Skin of body (tissue), 1 donor: ENCODE measurements at regions not wholly inside any gene's neighbourhood (a gene's known extent, or its start where the extent isn't known, plus 50 kb on each side); places are given as distances from the start of the nearest gene placed in this dataset.
A peak's percentile ranks its signal among the peaks of the same experiment; 100 is the strongest.

Source experiments
- DNase-seq: peaks from one replicate; lab custom pipeline; 2025; lab: John Stamatoyannopoulos, UW

DNA sequence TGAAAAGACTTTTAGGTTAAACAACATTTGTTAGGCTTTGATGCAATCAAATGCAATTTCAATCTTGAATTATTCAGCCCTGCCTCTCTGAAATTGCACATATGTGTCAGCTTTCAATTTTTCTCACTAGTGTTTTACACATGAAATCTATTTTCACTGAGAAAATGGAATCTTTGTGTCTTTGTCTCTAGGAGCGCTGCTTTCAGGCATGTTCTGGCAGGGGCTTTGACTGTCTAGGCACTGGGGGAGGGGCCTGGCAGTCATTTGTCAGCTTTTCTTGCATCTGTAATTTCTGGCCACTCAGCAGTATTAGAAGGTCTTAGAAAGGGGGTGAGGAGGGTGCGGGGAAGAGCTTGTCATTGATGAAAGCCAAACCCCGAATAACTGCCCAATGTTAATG lies 264.4 kb downstream of the PTPRC start:
- peak; percentile 61 for DNase-seq

- peak; percentile 32 for DNase-seq
These were observed 264.8 kb downstream of the PTPRC start for GRCh38 chr1:198903621-198904020.

DNA sequence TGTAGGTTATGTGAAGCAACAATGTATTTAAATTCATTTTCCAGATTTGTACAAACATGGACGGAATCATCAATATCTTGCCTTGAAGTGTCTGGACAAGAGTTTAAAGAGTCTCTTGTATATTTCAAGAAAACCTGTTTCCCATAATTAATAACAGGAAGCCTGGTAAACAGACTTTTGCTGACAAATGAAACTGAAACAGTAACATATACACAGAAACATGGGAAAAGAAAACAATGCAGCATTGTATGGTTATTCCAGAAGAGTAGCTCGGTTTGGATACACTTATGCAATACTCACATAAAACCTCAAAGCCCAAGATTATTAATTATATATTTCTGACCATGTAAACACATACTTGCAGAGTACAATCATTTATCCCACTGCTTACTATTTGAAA lies 265.5 kb downstream of the PTPRC start:
- peak; percentile 66 for DNase-seq

DNA sequence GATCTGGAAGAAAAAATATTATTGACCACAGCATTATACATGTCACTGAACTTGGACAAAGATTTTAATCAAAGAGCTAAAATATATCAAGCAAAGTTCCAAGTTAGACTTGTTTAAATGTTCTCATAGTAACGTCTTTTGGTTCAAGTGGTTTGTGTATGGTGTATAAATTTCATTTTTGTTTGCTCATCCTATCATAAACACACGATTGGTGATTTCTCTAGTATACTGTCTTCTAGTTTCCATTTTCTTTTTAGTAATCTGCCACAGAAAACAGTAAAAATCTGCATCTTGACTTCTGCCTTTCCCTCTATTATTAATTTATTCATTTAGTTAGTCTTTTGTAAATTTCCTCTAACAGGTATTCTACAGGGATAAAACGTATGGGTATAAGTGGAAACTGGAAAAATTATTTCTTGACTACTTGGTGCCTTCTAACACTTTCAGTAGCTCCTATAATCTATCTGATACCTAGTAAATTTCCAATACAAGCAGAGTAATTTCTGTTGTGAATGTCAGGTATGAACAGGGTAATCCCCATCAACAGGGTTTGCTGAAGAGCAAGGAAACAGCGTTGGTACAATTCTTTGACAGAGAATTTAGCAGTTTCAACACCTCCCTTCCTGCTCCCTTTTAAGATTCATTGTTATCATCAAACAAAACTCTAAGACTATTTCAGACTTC lies 268.0 kb downstream of the PTPRC start:
- DNase-seq = no peak

- DNase-seq = peak; percentile 4
These were observed 268.5 kb downstream of the PTPRC start for GRCh38 chr1:198907423-198907746.

DNA sequence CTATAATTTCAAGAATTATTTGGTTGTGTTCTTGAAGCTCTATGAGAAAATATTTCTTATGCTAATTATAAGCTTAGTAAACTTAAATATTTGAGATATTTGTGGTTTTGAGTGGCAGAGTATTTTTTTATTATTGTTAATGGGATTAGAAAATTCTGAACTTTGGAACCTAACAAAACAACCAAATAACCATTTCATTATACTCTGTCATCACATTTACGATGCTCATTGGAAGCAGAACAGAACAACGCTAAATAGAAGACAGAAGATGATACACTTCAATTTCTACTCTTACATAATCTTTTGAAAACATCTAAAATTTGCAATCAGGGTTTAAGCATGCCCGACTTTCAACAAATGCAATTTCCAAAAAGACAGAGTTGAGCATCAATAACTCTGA lies 270.2 kb downstream of the PTPRC start:
- DNase-seq = no peak

DNA sequence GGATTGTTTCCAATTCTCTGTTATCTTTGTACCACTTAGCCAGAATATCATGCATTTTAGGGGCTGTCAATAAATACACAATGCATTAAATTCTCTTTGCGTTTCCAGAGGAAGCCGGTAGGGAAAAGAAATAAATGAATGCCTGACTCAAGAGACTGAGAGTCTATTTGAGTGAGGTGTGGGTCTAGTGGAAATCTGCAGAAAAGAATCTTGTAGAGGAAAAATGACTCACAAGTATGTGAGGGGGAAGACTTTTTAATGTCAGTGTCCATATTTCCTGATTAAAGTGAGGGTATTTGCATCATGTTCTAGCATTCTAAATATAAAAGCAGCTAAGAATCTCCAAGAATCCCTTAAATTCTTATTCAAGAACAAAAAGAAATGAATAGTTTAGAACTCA lies 271.1 kb downstream of the PTPRC start:
- DNase-seq = no peak

DNA sequence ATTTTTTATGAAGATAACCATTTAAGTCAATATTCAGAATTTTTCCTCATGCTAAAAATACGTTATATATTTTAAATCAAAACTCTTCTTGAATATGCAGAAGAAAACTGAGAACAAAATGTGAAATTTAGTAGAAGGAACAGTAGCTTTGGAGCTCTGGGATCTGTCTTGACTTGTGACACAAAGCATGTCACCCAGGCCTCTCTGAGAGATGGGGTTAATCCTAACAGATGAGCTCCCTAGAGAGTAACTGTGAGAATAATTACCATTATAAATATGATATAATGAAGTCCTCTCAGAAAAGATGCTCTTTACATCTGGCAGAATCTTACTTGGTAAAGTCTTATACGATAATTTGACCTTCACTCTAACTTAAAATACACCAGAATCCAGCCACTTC lies 272.0 kb downstream of the PTPRC start:
- no peak for DNase-seq

DNA sequence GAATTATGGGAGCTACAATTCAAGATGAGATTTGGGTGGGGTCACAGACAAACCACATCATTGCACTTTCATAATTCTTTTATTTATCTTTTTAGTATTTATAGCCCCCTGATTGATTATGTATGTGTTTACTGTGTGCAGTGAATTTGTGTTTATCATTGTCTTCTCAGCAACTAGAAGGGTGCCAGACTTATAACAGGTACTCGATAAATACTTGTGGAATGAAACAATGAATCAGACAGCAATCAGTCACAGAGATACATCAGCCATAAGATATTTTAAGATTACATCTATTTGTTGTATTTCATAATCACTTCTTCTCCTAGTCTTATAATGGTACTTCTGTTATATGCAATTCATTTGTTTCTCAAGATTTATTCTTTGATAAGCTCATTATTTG lies 273.2 kb downstream of the PTPRC start:
- no peak for DNase-seq

- peak; percentile 85 for DNase-seq
These were observed 274.8 kb downstream of the PTPRC start for GRCh38 chr1:198913667-198914066.

GRCh38 chr1:198915327-198916231 lies 276.7 kb downstream of the PTPRC start:
- DNase-seq = no peak

- no peak for DNase-seq
These were observed 278.4 kb downstream of the PTPRC start for GRCh38 chr1:198917226-198917625.

- no peak for DNase-seq
These were observed 280.1 kb downstream of the PTPRC start for GRCh38 chr1:198918920-198919319.

DNA sequence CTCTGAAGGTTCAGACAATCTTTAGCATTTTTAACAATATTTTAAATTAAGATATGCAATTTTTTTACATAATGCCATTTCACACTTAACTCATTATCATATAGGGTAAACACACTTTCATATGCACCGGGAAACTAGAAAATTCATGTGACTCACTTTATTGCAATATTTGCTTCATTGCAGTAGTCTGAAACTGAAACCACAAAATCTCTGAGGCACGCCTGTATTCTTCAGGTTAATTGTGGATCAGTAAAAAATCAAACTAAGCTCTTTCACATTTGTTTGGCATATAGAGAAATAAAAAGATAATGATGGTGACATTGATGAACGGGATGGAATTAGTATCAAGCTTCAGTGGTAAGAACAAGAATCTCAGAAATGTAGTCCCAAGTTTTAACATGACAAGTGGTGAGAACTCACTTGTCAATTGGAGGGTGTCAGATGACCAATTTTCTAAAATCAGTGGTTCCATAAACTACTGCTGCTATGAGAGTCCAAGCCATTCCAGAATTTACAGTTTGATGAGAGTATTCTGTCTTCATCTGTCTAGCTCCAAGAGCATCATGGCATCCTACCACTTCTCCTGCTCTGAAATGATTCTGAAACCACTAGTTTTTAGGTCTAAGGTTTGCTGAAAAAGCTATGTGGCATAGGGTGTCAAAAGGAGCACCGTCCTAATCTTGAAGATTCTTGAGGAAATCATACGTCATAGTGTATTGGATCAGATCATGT lies 281.0 kb downstream of the PTPRC start:
- DNase-seq = no peak

GRCh38 chr1:198922638-198923430 lies 284.0 kb downstream of the PTPRC start:
- DNase-seq = no peak

DNA sequence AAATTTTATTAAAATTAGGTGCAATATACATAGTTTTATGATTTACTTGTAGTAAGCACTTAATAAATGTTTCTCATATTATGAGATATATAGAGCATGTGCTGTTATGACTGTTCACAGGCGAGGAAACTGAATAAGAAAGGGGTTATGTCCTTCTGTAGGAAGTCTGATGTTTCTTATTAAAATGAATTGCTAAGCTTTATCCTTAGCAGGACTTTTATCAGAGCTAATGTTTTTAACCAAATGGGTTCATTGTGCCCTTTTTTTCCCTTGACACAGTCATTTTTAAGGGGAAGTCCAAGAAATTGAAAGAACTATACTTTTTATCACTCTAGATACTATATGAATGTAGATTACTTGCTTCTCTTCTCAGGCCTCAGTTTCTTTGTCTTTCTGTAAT lies 285.2 kb downstream of the PTPRC start:
- DNase-seq = no peak

DNA sequence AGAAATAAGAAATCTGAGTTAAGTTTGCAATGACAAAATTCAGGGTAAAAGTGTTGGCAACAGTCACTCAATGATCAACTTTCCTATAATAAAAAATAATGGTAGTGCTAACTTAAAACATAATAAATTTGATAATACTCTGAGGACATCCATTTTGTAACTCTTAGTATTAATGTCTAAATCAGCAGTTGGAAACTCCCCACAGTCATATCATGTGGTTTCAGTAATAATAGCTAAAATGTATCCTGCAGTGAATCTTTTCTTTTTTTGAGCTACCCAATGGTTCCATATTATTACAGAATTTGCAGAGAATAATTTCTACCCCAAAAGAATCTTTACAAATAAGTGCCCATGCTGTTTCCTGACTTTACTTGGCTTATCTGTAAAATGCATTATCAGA lies 286.7 kb downstream of the PTPRC start:
- DNase-seq = no peak

DNA sequence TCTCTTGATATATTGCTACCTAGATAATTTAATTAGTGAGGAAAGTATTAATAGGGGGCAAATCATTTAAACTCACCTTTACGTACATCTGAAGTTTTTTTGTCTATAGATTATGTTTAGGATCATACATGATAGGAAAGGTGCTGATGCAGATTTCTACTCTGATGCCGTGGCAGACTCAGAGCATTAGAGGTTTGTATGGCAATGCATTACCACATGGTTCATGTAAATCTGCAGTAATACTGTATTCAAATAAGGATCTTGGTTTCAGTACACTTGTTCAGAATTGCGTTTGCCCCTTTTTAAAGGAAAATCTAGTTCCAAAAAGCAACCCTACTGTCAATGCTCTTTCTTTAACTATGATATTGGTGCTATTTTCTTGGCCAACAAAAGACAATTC lies 288.3 kb downstream of the PTPRC start:
- DNase-seq = no peak

GRCh38 chr1:198929111-198929604 lies 290.3 kb downstream of the PTPRC start:
- DNase-seq = no peak

- DNase-seq = peak; percentile 39
These were observed 291.2 kb downstream of the PTPRC start for GRCh38 chr1:198929961-198930599.
